NCI-H1417 treated with DMSO at 0.1 percent for 48 hours (cell line): ENCODE measurements at regions not wholly inside any gene's neighbourhood (a gene's known extent, or its start where the extent isn't known, plus 50 kb on each side); places are given as distances from the start of the nearest gene placed in this dataset.

Source experiments
- DNase-seq: peaks from one replicate; lab custom pipeline; 2025; lab: John Stamatoyannopoulos, UW

GRCh38 chr1:209456878-209457277, 126.6 kb upstream of the CAMK1G start:
- no peak for DNase-seq

GRCh38 chr1:209457401-209458125, 126.0 kb upstream of the CAMK1G start:
- no peak for DNase-seq

- DNase-seq: no peak
Observed at GRCh38 chr1:209458921-209459320, 124.6 kb upstream of the CAMK1G start.

- no peak for DNase-seq
Observed at GRCh38 chr1:209461168-209461567, 122.3 kb upstream of the CAMK1G start.

GRCh38 chr1:209462433-209462832, 121.1 kb upstream of the CAMK1G start:
- no peak for DNase-seq

- no peak for DNase-seq
Observed at GRCh38 chr1:209463441-209463840, 120.1 kb upstream of the CAMK1G start.

GRCh38 chr1:209473025-209473424, 110.5 kb upstream of the CAMK1G start:
- no peak for DNase-seq

GRCh38 chr1:209480345-209480744, 103.2 kb upstream of the CAMK1G start:
- no peak for DNase-seq

GRCh38 chr1:209483691-209484090, 99.8 kb upstream of the CAMK1G start:
- no peak for DNase-seq

- no peak for DNase-seq
Observed at GRCh38 chr1:209484429-209484828, 99.1 kb upstream of the CAMK1G start.

GRCh38 chr1:209485167-209485566, 98.3 kb upstream of the CAMK1G start:
- DNase-seq: no peak

GRCh38 chr1:209485751-209486150, 97.8 kb upstream of the CAMK1G start:
- no peak for DNase-seq

- DNase-seq: no peak
Observed at GRCh38 chr1:209486861-209487593, 96.5 kb upstream of the CAMK1G start.

- no peak for DNase-seq
Observed at GRCh38 chr1:209490013-209490412, 93.5 kb upstream of the CAMK1G start.

GRCh38 chr1:209491031-209491430, 92.5 kb upstream of the CAMK1G start:
- no peak for DNase-seq

- no peak for DNase-seq
Observed at GRCh38 chr1:209491496-209491895, 92.0 kb upstream of the CAMK1G start.

- no peak for DNase-seq
Observed at GRCh38 chr1:209491897-209492296, 91.6 kb upstream of the CAMK1G start.

- no peak for DNase-seq
Observed at GRCh38 chr1:209493559-209493958, 90.0 kb upstream of the CAMK1G start.

- no peak for DNase-seq
Observed at GRCh38 chr1:209497729-209498128, 85.8 kb upstream of the CAMK1G start.

- DNase-seq: no peak
Observed at GRCh38 chr1:209500993-209501392, 82.5 kb upstream of the CAMK1G start.

- no peak for DNase-seq
Observed at GRCh38 chr1:209503196-209503595, 80.3 kb upstream of the CAMK1G start.

- no peak for DNase-seq
Observed at GRCh38 chr1:209504571-209504970, 78.9 kb upstream of the CAMK1G start.

GRCh38 chr1:209505044-209505443, 78.5 kb upstream of the CAMK1G start:
- DNase-seq: no peak

GRCh38 chr1:209506101-209506500, 77.4 kb upstream of the CAMK1G start:
- DNase-seq: no peak
